Chondrocyte (in vitro differentiated cells): ENCODE measurements at regions not wholly inside any gene's neighbourhood (a gene's known extent, or its start where the extent isn't known, plus 50 kb on each side); places are given as distances from the start of the nearest gene placed in this dataset.

ENCODE experiments used
- DNase-seq: peaks from one replicate; pipeline ENCODE4 v3.0.0; 2021; ENCODE audit warnings: mixed read lengths, low spot score
- H3K27ac Mint-ChIP-seq: one replicate; pipeline ENCODE4 v1.8.0; 2021; ENCODE audit warnings: mild to moderate bottlenecking, moderate library complexity, mixed read lengths; ENCODE audit not compliant: unreplicated experiment
- H3K27me3 Mint-ChIP-seq: 2 replicates; pipeline ENCODE4 v1.8.0; 2021; ENCODE audit warnings: low read depth, mixed read lengths
- H3K36me3 Mint-ChIP-seq: 2 replicates; pipeline ENCODE4 v1.8.0; 2021; ENCODE audit warnings: low read depth, mixed read lengths
- H3K4me1 Mint-ChIP-seq: 2 replicates; pipeline ENCODE4 v1.8.0; 2021; ENCODE audit warnings: low read depth, mild to moderate bottlenecking, mixed read lengths
- H3K4me3 Mint-ChIP-seq: one replicate; pipeline ENCODE4 v1.8.0; 2021; ENCODE audit warnings: mild to moderate bottlenecking, moderate library complexity, mixed read lengths; ENCODE audit not compliant: unreplicated experiment
- H3K9me3 Mint-ChIP-seq: 2 replicates; pipeline ENCODE4 v1.8.0; 2021; ENCODE audit warnings: low read depth, mixed read lengths
- TF ChIP-seq, protein P1 (sequence below): fragments of 200-600 bp; sonication (generic); IDR thresholded peaks from 2 replicates; pipeline ENCODE4 v1.5.0; 2021; ENCODE audit warnings: antibody characterized with exemption, mild to moderate bottlenecking, moderate library complexity

DNA sequence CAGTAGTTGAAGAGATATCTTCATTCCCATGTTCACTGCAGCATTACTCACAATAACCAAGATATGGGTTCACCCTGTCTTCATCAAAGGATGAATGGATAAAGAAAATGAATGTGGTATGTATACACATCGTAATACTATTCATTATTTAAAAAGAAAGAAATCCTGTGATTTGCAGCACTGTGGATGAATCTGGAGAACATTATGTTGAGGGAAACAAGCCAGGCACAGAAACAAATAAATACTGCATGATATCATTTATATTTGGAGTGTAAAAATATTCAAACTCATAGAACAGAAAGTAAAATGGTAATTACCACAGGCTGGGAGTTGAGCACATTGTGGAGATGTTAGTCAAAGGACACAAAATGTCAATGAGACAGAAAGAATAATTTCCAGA is 977.2 kb downstream of the AMY1C start:
- TF ChIP-seq, protein P1, sequence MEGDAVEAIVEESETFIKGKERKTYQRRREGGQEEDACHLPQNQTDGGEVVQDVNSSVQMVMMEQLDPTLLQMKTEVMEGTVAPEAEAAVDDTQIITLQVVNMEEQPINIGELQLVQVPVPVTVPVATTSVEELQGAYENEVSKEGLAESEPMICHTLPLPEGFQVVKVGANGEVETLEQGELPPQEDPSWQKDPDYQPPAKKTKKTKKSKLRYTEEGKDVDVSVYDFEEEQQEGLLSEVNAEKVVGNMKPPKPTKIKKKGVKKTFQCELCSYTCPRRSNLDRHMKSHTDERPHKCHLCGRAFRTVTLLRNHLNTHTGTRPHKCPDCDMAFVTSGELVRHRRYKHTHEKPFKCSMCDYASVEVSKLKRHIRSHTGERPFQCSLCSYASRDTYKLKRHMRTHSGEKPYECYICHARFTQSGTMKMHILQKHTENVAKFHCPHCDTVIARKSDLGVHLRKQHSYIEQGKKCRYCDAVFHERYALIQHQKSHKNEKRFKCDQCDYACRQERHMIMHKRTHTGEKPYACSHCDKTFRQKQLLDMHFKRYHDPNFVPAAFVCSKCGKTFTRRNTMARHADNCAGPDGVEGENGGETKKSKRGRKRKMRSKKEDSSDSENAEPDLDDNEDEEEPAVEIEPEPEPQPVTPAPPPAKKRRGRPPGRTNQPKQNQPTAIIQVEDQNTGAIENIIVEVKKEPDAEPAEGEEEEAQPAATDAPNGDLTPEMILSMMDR: no peak
- DNase-seq: no peak
- Mint-ChIP-seq H3K9me3 (peaks cover 9% of the 10 kb centered on the region), H3K27ac (no peak overlapping the region), H3K27me3 (no peaks in the 10 kb centered on the region), H3K36me3 (no peaks in the 10 kb centered on the region), H3K4me3 (no peak overlapping the region), H3K4me1 (no peaks in the 10 kb centered on the region)

- Mint-ChIP-seq H3K9me3 (peaks cover 12% of the 10 kb centered on the region), H3K4me1 (no peaks in the 10 kb centered on the region), H3K27ac (no peak overlapping the region), H3K36me3 (no peaks in the 10 kb centered on the region), H3K27me3 (peaks cover 2% of the 10 kb centered on the region), H3K4me3 (no peak overlapping the region)
- TF ChIP-seq, protein P1: no peak
- no peak for DNase-seq
Measured at GRCh38 chr1:104733866-104734265, 984.2 kb downstream of the AMY1C start.

GRCh38 chr1:104745875-104746274 is 996.2 kb downstream of the AMY1C start:
- no peak for DNase-seq
- Mint-ChIP-seq H3K36me3 (no peaks in the 10 kb centered on the region), H3K4me3 (no peak overlapping the region), H3K4me1 (no peaks in the 10 kb centered on the region), H3K27me3 (peaks cover 6% of the 10 kb centered on the region), H3K9me3 (no peaks in the 10 kb centered on the region), H3K27ac (no peak overlapping the region)
- TF ChIP-seq, protein P1: no peak

- H3K27ac Mint-ChIP-seq: no peak overlapping the region
- no peaks in the 10 kb centered on the region for H3K4me1 Mint-ChIP-seq
- TF ChIP-seq, protein P1: no peak
- peaks cover 6% of the 10 kb centered on the region for H3K27me3 Mint-ChIP-seq
- no peak for DNase-seq
- no peaks in the 10 kb centered on the region for H3K36me3 Mint-ChIP-seq
- H3K9me3 Mint-ChIP-seq: peaks cover 2% of the 10 kb centered on the region
- H3K4me3 Mint-ChIP-seq: no peak overlapping the region
Measured at GRCh38 chr1:104746994-104747393, 997.3 kb downstream of the AMY1C start.

DNA sequence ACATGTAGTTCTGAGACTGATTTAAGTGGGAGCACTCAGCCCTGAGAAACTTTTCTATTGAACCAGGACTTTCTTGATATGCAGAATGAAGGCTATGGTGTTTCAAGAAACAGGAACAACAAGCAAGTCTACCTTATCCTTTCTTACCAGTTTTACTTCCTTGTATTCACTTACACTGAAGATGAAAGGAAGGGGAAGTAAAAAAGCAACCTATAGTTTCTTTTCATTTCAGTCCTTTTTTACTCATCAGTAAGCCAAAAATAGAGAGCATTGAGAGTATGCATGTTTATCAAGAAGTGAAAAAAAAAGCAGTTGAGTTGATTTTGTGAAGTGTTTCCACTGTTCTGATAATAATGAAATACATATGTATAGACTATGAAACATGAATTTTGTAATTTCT is 1010.3 kb downstream of the AMY1C start:
- Mint-ChIP-seq H3K4me1 (no peaks in the 10 kb centered on the region), H3K9me3 (no peaks in the 10 kb centered on the region), H3K36me3 (no peaks in the 10 kb centered on the region), H3K27me3 (peaks cover 6% of the 10 kb centered on the region), H3K4me3 (no peak overlapping the region), H3K27ac (no peak overlapping the region)
- TF ChIP-seq, protein P1: no peak
- DNase-seq: no peak
